H1 (cell line): ENCODE measurements at regions not wholly inside any gene's neighbourhood (a gene's known extent, or its start where the extent isn't known, plus 50 kb on each side); places are given as distances from the start of the nearest gene placed in this dataset.

Source experiments
- CTCF ChIA-PET: fragments of 300-600 bp; sonication (Branson Sonifier 250); formaldehyde crosslinking; loops from one replicate; lab custom pipeline; 2021; ENCODE audit not compliant: partially characterized antibody; lab: Charles Lee
- POLR2A ChIA-PET: fragments of 300-600 bp; sonication (Branson Sonifier 250); formaldehyde crosslinking; loops from one replicate; lab custom pipeline; 2021; ENCODE audit warnings: inconsistent platforms; ENCODE audit not compliant: partially characterized antibody; lab: Charles Lee
- DNase-seq, 2 experiments: peaks; one replicate each; pipeline versions ENCODE4 v3.0.0 to v3.0.0-alpha.2; 2010 to 2022; ENCODE audit warnings: low spot score in 2 of 2, low read depth in 1 of 2, mixed read lengths in 1 of 2
- FAIRE-seq: peaks from 2 replicates; lab custom pipeline; 2011; peaks lifted over from hg19 to GRCh38; lab: Jason Lieb, UNC
- H2AFZ ChIP-seq: 2 replicates; pipeline ENCODE4 v1.8.1; 2012; ENCODE audit warnings: low read length, inconsistent platforms
- H2AK5ac ChIP-seq: 2 replicates; pipeline ENCODE4 v1.6.1; 2013; ENCODE audit warnings: low read depth, low read length
- H2BK120ac ChIP-seq: replicated peaks from 2 replicates; pipeline ENCODE3; 2013; ENCODE audit warnings: low read depth, low read length, inconsistent platforms
- H2BK12ac ChIP-seq: 2 replicates; pipeline ENCODE4 v1.6.1; 2013; ENCODE audit warnings: low read depth, low read length
- H2BK15ac ChIP-seq: 2 replicates; pipeline ENCODE4 v1.6.1; 2013; ENCODE audit warnings: low read length
- H2BK20ac ChIP-seq: 2 replicates; pipeline ENCODE4 v1.6.1; 2013; ENCODE audit warnings: low read length
- H2BK5ac ChIP-seq: 2 replicates; pipeline ENCODE4 v1.6.1; 2013; ENCODE audit warnings: low read depth, low read length
- H3K14ac ChIP-seq: 2 replicates; pipeline ENCODE4 v1.6.1; 2013; ENCODE audit warnings: inconsistent platforms; ENCODE audit not compliant: insufficient read length
- H3K18ac ChIP-seq: 2 replicates; pipeline ENCODE4 v1.6.1; 2013; ENCODE audit warnings: low read length; ENCODE audit errors: extremely low read depth
- H3K23ac ChIP-seq: 2 replicates; pipeline ENCODE4 v1.6.1; 2013; ENCODE audit warnings: inconsistent platforms; ENCODE audit not compliant: insufficient read length
- H3K23me2 ChIP-seq: 2 replicates; pipeline ENCODE4 v1.6.1; 2013; ENCODE audit warnings: low read depth, low read length
- H3K27ac ChIP-seq: 2 replicates; pipeline ENCODE4 v1.6.1; 2011; ENCODE audit warnings: low read depth, low read length, inconsistent platforms
- H3K27me3 ChIP-seq, 4 experiments: replicated peaks in 1 of 4; 1 replicate in 1 of 4; 2 replicates in 3 of 4; pipeline versions ENCODE4 v1.6.1 to v1.8.1; 2011 to 2013; ENCODE audit warnings: low read length in 3 of 4, mild to moderate bottlenecking in 3 of 4, inconsistent platforms in 2 of 4, mixed read lengths in 2 of 4, moderate library complexity in 1 of 4; ENCODE audit not compliant: control insufficient read depth in 3 of 4, insufficient read depth in 3 of 4; ENCODE audit errors: extremely low read depth in 1 of 4
- H3K36me3 ChIP-seq, 4 experiments: 2 replicates each; pipeline versions ENCODE4 v1.6.1 to v1.8.1; 2011 to 2013; ENCODE audit warnings: mild to moderate bottlenecking in 4 of 4, low read length in 3 of 4, moderate library complexity in 2 of 4, control low read depth in 1 of 4, inconsistent platforms in 1 of 4; ENCODE audit not compliant: insufficient read depth in 4 of 4, control insufficient read depth in 2 of 4
- H3K4ac ChIP-seq: replicated peaks from 2 replicates; pipeline ENCODE3; 2013; ENCODE audit warnings: low read length, low read depth, mixed read lengths, inconsistent platforms; ENCODE audit not compliant: insufficient read length
- H3K4me1 ChIP-seq, 4 experiments: replicated peaks in 1 of 4; 1 replicate in 1 of 4; 2 replicates in 3 of 4; pipeline versions ENCODE4 v1.6.1 to v1.8.1; 2011 to 2013; ENCODE audit warnings: low read length in 3 of 4, inconsistent platforms in 2 of 4, mixed read lengths in 1 of 4; ENCODE audit not compliant: insufficient read depth in 4 of 4, control insufficient read depth in 3 of 4
- H3K4me2 ChIP-seq, 2 experiments: 2 replicates each; pipeline versions ENCODE4 v1.6.1 to v1.8.1; 2011 to 2013; ENCODE audit warnings: low read depth in 2 of 2, low read length in 2 of 2, control low read depth in 1 of 2, inconsistent platforms in 1 of 2, mild to moderate bottlenecking in 1 of 2; ENCODE audit not compliant: insufficient read depth in 1 of 2
- H3K4me3 ChIP-seq, 4 experiments: fragments of 200-600, 300-600 bp in 1 of 4; sonication (generic), shearing (Covaris generic), sonication (Bioruptor Twin) in 1 of 4; 2 replicates each; pipeline versions ENCODE4 v1.5.1 to v1.8.1; 2011 to 2016; ENCODE audit warnings: low read length in 4 of 4, low read depth in 3 of 4, control low read depth in 2 of 4, inconsistent platforms in 2 of 4, mild to moderate bottlenecking in 2 of 4, mixed read lengths in 1 of 4, moderate library complexity in 1 of 4; ENCODE audit not compliant: insufficient read depth in 2 of 4; ENCODE audit errors: extremely low read depth in 1 of 4
- H3K56ac ChIP-seq: replicated peaks from 2 replicates; pipeline ENCODE3; 2013; ENCODE audit warnings: low read depth, mild to moderate bottlenecking, mixed read lengths, low read length, inconsistent platforms; ENCODE audit not compliant: insufficient read length
- H3K79me1 ChIP-seq: 2 replicates; pipeline ENCODE4 v1.6.1; 2013; ENCODE audit warnings: low read depth, low read length, control low read depth
- H3K79me2 ChIP-seq, 2 experiments: 2 replicates each; pipeline versions ENCODE4 v1.6.1 to v1.8.1; 2012 to 2013; ENCODE audit warnings: low read length in 2 of 2, mild to moderate bottlenecking in 2 of 2, inconsistent platforms in 1 of 2; ENCODE audit not compliant: insufficient read depth in 2 of 2, control insufficient read depth in 1 of 2
- H3K9ac ChIP-seq, 4 experiments: replicated peaks in 1 of 4; 1 replicate in 1 of 4; 2 replicates in 3 of 4; pipeline versions ENCODE4 v1.6.1 to v1.8.1; 2011 to 2013; ENCODE audit warnings: low read depth in 3 of 4, low read length in 3 of 4, control low read depth in 2 of 4, mild to moderate bottlenecking in 2 of 4, moderate library complexity in 2 of 4, inconsistent platforms in 1 of 4; ENCODE audit errors: extremely low read depth in 1 of 4
- H3K9me3 ChIP-seq, 2 experiments: 2 replicates each; pipeline versions ENCODE4 v1.6.1 to v1.8.1; 2012 to 2013; ENCODE audit warnings: mild to moderate bottlenecking in 2 of 2, moderate library complexity in 2 of 2, control low read depth in 1 of 2, inconsistent platforms in 1 of 2, low read depth in 1 of 2, low read length in 1 of 2, mixed read lengths in 1 of 2; ENCODE audit not compliant: insufficient read depth in 2 of 2
- H4K20me1 ChIP-seq, 2 experiments: replicated peaks in 1 of 2; 2 replicates each; pipeline versions ENCODE3 to v1.8.1; 2011 to 2013; ENCODE audit warnings: inconsistent platforms in 2 of 2, low read length in 2 of 2, mild to moderate bottlenecking in 1 of 2; ENCODE audit not compliant: insufficient read depth in 2 of 2, control insufficient read depth in 1 of 2
- H4K5ac ChIP-seq: 2 replicates; pipeline ENCODE4 v1.6.1; 2013; ENCODE audit warnings: low read length, low read depth, mixed read lengths, inconsistent platforms; ENCODE audit not compliant: insufficient read length
- H4K8ac ChIP-seq: 2 replicates; pipeline ENCODE4 v1.8.0; 2013; ENCODE audit warnings: mild to moderate bottlenecking, moderate library complexity, low read length, inconsistent platforms; ENCODE audit not compliant: insufficient read depth; ENCODE audit errors: extremely low read depth
- H4K91ac ChIP-seq: replicated peaks from 2 replicates; pipeline ENCODE3; 2013; ENCODE audit warnings: low read length, mixed read lengths, inconsistent platforms; ENCODE audit not compliant: insufficient read length
- JUN ChIP-seq: IDR thresholded peaks from 2 replicates; pipeline ENCODE4 v1.6.1; 2011; ENCODE audit warnings: low read depth, mild to moderate bottlenecking, improper control_type of control experiment, low read length
- KDM1A ChIP-seq: fragments of 200-600, 300-600 bp; sonication (generic); IDR thresholded peaks from 2 replicates; pipeline ENCODE4 v1.7.1; 2016; ENCODE audit warnings: mild to moderate bottlenecking, low read length, borderline replicate concordance
- SIN3A ChIP-seq, 2 experiments: IDR thresholded peaks in 1 of 2; conservative IDR thresholded peaks in 1 of 2; 2 replicates each; pipeline ENCODE4 v1.6.1; 2011 to 2012; ENCODE audit warnings: low read length in 2 of 2, improper control_type of control experiment in 1 of 2, low read depth in 1 of 2, mild to moderate bottlenecking in 1 of 2
- TAF1 ChIP-seq: IDR thresholded peaks from 2 replicates; pipeline ENCODE4 v1.6.1; 2011; ENCODE audit warnings: mild to moderate bottlenecking, low read depth, low read length
- WGBS, 2 experiments: shearing (Covaris generic) in 1 of 2; methylation state at CpG; one replicate each; pipeline versions ENCODE4 v1.1.6 to v1.1.7; 2013 to 2015; ENCODE audit warnings: low lambda C conversion rate in 2 of 2, mixed read lengths in 2 of 2, inconsistent platforms in 1 of 2, low coverage in 1 of 2, missing lambda C conversion rate in 1 of 2; ENCODE audit not compliant: insufficient replicate concordance in 2 of 2, insufficient coverage in 1 of 2, insufficient read length in 1 of 2; ENCODE audit errors: extremely low coverage in 1 of 2, missing lambda C conversion rate in 1 of 2; 5-methylcytosine and 5-hydroxymethylcytosine counted together
- TF ChIP-seq, protein P1 (sequence below): IDR thresholded peaks from 2 replicates; pipeline ENCODE4 v1.6.1; 2012; ENCODE audit warnings: inconsistent platforms

DNA sequence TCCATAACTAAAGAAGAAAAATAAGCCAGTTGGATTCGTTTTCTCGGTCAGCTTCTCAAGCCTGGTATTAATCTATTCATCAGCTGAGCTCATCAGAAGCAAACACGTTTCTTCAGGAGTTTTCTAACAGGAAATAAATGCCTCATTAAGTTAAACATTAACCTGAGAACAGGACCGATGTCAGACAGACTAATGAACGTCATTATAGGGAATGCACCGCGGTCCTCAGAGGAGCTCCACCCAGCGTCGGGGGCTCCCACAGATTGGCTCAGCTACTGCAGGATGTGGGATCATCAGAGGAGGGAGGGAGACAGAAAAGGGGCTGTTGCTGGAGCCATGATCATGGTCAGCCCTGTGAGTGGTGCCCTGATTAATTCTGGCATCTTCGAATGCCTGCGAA is 615.4 kb downstream of the PTPRU start:
- H3K9ac ChIP-seq, result no peak overlapping the region
- TF ChIP-seq JUN (no peak), SIN3A (conservative IDR thresholded peaks at IDR 0.05 in 1 of 2, IDR thresholded peaks at IDR 0.05 in 1 of 2; ENCODE audit: low read depth in 1 of 2, low read length in 2 of 2) (no peak), KDM1A (no peak), TAF1 (no peak)
- TF ChIP-seq, protein P1, sequence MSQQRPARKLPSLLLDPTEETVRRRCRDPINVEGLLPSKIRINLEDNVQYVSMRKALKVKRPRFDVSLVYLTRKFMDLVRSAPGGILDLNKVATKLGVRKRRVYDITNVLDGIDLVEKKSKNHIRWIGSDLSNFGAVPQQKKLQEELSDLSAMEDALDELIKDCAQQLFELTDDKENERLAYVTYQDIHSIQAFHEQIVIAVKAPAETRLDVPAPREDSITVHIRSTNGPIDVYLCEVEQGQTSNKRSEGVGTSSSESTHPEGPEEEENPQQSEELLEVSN, result no peak
- no peaks in the 10 kb centered on the region for H3K23me2 ChIP-seq
- WGBS, 2 experiments, result 88% methylated on average over 11 of the region's 11 CpGs; no CpG with 5 or more reads in 1 of the 2 experiments
- no peak overlapping the region for H3K27ac ChIP-seq
- H2AFZ ChIP-seq, result no peak overlapping the region
- H3K4me1 ChIP-seq, result peaks cover 0 to 2% (median 0%) of the 10 kb centered on the region in 4 experiments; a peak in 1 of 7 replicates
- no peak overlapping the region for H4K8ac ChIP-seq
- H3K79me1 ChIP-seq, result no peaks in the 10 kb centered on the region
- H3K9me3 ChIP-seq, result no peaks in the 10 kb centered on the region
- H2BK5ac ChIP-seq, result no peak overlapping the region
- no peak overlapping the region for H3K23ac ChIP-seq
- H2AK5ac ChIP-seq, result no peak overlapping the region
- no peak overlapping the region for H3K4ac ChIP-seq
- H2BK15ac ChIP-seq, result no peak overlapping the region
- DNase-seq (no peak), FAIRE-seq (no peak)
- H3K18ac ChIP-seq, result no peak overlapping the region
- H2BK20ac ChIP-seq, result no peak overlapping the region
- no peak overlapping the region for H4K5ac ChIP-seq
- no peak overlapping the region for H3K4me2 ChIP-seq
- H3K4me3 ChIP-seq, result no peak overlapping the region
- H3K27me3 ChIP-seq, result no peaks in the 10 kb centered on the region
- no peaks in the 10 kb centered on the region for H4K20me1 ChIP-seq
- H4K91ac ChIP-seq, result no peak overlapping the region
- H3K36me3 ChIP-seq, result no peaks in the 10 kb centered on the region
- no peaks in the 10 kb centered on the region for H3K79me2 ChIP-seq
- no peak overlapping the region for H2BK12ac ChIP-seq
- CTCF ChIA-PET, result interaction anchor here (0.9 to 3.1 kb wide), 4 partner anchors 18 to 231 kb away, joined by 3 to 9 read pairs (median 4); no protein-coding TSS in a partner anchor
- H2BK120ac ChIP-seq, result no peak overlapping the region
- no peak overlapping the region for H3K14ac ChIP-seq
- H3K56ac ChIP-seq, result no peak overlapping the region
- POLR2A ChIA-PET, result no interaction called here
